ENCODE measurements at regions not wholly inside any gene's neighbourhood (a gene's known extent, or its start where the extent isn't known, plus 50 kb on each side); places are given as distances from the start of the nearest gene placed in this dataset.

DNA sequence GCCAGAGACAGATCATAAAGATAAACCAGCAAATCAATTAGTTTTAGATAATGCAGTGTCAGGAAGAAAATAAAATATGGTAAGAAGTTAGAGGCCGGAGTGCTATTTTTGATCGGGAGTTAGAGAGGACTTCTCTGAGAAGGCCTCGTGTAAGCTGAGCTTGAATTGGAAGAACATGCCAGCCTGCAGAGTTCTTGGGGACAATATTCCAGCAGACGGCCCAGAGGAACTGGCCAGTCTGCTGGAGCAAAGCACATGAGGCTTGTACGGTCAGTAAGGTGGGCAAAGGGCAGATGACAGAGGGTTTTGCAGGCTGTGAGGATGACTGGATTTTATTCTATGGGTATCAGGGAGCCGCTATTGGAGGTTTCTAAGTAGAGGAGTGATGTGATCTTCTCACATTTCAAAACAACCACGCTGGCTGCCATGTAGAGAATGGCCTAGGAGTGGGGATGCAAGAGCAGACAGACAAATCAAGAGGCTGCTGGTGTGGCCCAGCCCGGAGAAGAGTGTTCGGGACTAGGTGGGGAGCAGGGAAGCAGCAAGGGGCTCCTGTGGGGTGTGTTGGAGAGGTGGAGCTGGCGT lies 84.0 kb downstream of the HES1 start:
- peaks cover 6% of the 10 kb centered on the region for H3K4me1 ChIP-seq (ENCODE audit: insufficient read depth, insufficient read length)
- TF ChIP-seq YY1 (IDR thresholded peaks at IDR 0.05; ENCODE audit: insufficient read depth, insufficient read length) = no peak
- TF ChIP-seq ZNF274 (IDR thresholded peaks at IDR 0.05; ENCODE audit: low read depth, low read length) = no peak
- TF ChIP-seq SUZ12 (IDR thresholded peaks at IDR 0.05; ENCODE audit: extremely low read depth, insufficient read depth, insufficient read length) = no peak
- no peaks in the 10 kb centered on the region for H3K36me3 ChIP-seq (ENCODE audit: insufficient read depth, insufficient read length, low read length)
- peaks cover 2% of the 10 kb centered on the region for H3K27me3 ChIP-seq (ENCODE audit: insufficient read depth, insufficient read length)
- no peak overlapping the region for H3K9ac ChIP-seq (ENCODE audit: insufficient read length, low read depth)
- no peak for DNase-seq (ENCODE audit: low read depth, low spot score)
- H3K4me3 ChIP-seq (ENCODE audit: insufficient read length, low read depth) = no peak overlapping the region
- no peaks in the 10 kb centered on the region for H3K9me3 ChIP-seq (ENCODE audit: insufficient read depth, low read length)

DNA sequence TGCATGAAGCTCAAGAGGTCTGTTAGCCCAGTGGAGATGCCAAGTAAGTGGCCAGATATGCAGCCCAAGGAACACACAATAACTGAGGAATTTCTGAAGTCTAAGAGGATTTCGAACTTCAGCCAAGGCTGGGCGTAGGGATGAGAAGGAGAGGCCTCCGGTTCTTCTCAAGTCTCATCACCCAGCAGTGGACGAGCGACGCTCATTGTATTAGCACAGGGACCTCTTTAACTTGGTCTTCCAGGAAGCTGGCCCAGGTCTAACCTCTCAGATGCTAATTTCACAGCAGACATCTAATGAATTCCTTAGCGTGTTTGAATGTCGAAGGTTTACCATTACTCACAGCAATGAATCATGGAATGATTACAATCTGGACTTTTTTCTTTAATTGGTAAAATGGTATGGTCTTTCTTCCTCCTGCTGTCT lies 85.0 kb downstream of the HES1 start:
- H3K36me3 ChIP-seq (ENCODE audit: insufficient read depth, insufficient read length, low read length) = no peaks in the 10 kb centered on the region
- DNase-seq (ENCODE audit: low read depth, low spot score) = no peak
- no peak overlapping the region for H3K9ac ChIP-seq (ENCODE audit: insufficient read length, low read depth)
- TF ChIP-seq YY1 (IDR thresholded peaks at IDR 0.05; ENCODE audit: insufficient read depth, insufficient read length) (no peak), ZNF274 (IDR thresholded peaks at IDR 0.05; ENCODE audit: low read depth, low read length) (no peak), SUZ12 (IDR thresholded peaks at IDR 0.05; ENCODE audit: extremely low read depth, insufficient read depth, insufficient read length) (no peak)
- no peak overlapping the region for H3K4me3 ChIP-seq (ENCODE audit: insufficient read length, low read depth)
- H3K27me3 ChIP-seq (ENCODE audit: insufficient read depth, insufficient read length) = peaks cover 2% of the 10 kb centered on the region
- peaks cover 10% of the 10 kb centered on the region for H3K4me1 ChIP-seq (ENCODE audit: insufficient read depth, insufficient read length)
- H3K9me3 ChIP-seq (ENCODE audit: insufficient read depth, low read length) = no peaks in the 10 kb centered on the region

DNA sequence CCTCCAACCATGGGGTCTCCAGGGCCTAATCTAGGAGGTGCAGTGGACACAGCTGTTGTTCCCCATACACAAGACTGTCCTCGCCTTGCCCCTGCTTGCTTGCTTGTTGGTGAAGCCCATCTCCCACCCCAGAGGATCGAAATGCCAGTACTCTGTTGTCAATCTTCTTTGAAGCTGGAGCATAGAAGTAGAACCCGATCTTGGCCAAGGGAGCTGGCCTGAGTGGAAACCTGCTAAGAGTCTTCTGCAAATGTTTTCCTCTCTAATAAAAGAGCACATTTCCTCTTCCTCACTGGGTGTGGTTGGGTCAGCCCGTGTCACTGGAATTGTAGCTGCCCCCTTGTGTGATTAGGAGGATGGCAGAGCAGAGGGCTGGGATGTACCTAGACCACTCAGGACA lies 85.4 kb downstream of the HES1 start:
- Histone ChIP-seq H3K4me3 (ENCODE audit: insufficient read length, low read depth) (no peak overlapping the region), H3K27me3 (ENCODE audit: insufficient read depth, insufficient read length) (peaks cover 2% of the 10 kb centered on the region), H3K9me3 (ENCODE audit: insufficient read depth, low read length) (no peaks in the 10 kb centered on the region), H3K4me1 (ENCODE audit: insufficient read depth, insufficient read length) (peaks cover 10% of the 10 kb centered on the region), H3K36me3 (ENCODE audit: insufficient read depth, insufficient read length, low read length) (no peaks in the 10 kb centered on the region), H3K9ac (ENCODE audit: insufficient read length, low read depth) (no peak overlapping the region)
- DNase-seq (ENCODE audit: low read depth, low spot score) = no peak
- no peak for TF ChIP-seq SUZ12 (IDR thresholded peaks at IDR 0.05; ENCODE audit: extremely low read depth, insufficient read depth, insufficient read length)
- no peak for TF ChIP-seq YY1 (IDR thresholded peaks at IDR 0.05; ENCODE audit: insufficient read depth, insufficient read length)
- no peak for TF ChIP-seq ZNF274 (IDR thresholded peaks at IDR 0.05; ENCODE audit: low read depth, low read length)

DNA sequence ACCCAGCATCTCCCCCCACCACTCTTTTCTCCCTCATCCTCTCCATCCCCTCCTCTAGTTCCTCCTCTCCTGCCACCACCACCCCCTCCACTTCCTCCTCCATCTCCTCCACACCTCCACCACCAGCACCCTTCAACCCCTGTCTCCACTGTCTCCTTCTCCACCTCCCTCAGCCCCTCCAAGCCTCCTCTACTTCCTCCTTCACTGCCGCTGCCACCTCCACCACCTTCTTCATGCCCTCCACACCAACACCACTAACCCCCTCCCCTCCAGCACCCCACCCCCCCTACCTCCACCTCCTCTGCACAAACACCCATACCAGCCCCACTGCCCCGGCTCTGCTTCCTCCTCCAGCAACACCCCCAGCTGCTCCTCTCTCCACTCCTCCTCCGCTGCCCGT lies 88.0 kb downstream of the HES1 start:
- no peak for DNase-seq (ENCODE audit: low read depth, low spot score)
- Histone ChIP-seq H3K4me1 (ENCODE audit: insufficient read depth, insufficient read length) (peaks cover 7% of the 10 kb centered on the region), H3K9me3 (ENCODE audit: insufficient read depth, low read length) (no peaks in the 10 kb centered on the region), H3K9ac (ENCODE audit: insufficient read length, low read depth) (no peak overlapping the region), H3K36me3 (ENCODE audit: insufficient read depth, insufficient read length, low read length) (no peaks in the 10 kb centered on the region), H3K4me3 (ENCODE audit: insufficient read length, low read depth) (no peak overlapping the region), H3K27me3 (ENCODE audit: insufficient read depth, insufficient read length) (peaks cover 2% of the 10 kb centered on the region)
- no peak for TF ChIP-seq ZNF274 (IDR thresholded peaks at IDR 0.05; ENCODE audit: low read depth, low read length)
- TF ChIP-seq YY1 (IDR thresholded peaks at IDR 0.05; ENCODE audit: insufficient read depth, insufficient read length) = no peak
- TF ChIP-seq SUZ12 (IDR thresholded peaks at IDR 0.05; ENCODE audit: extremely low read depth, insufficient read depth, insufficient read length) = no peak

DNA sequence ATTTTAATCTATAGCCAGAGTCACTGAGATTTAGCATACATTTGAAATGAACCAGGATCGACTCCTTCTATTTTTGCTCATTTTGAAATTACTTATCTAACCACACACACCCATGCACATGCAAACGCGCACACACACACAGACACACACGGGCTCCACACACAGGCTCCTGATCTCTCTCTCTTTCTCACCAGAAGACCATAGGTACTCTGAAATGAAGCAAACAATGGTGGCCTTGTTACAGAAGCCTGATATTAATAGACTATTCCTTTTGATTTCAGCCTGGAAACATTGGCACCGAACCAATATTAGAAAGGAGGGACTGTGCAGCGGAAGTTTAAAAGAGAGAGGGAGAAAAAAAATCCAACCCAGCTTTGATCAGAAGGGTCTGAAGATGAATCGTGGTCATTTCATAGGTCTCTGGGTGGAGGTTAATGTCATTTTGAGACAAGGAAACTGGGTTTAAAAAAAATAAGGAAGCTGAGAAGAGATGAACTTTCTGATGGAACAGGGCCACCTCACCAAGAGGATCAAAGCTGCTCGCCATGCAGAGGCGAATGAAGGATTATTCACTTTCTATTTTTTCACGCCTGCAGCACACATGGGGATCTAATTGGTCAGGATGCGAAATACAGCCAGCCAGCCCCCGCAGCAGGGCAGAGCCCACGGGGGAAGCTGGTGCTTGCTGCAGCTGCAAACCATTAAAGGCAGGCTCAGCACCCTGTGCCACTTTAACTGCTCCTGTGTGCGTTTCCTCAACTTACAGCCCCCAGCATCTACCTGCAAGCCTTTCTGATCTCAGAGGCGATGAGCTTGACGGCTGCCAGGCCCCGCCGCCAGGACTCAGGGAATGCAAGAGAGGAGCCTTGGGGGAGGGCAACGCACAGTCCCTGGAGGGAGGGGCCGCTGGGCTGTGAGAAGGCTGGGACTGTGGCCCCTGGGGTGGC lies 88.8 kb downstream of the HES1 start:
- TF ChIP-seq ZNF274 (IDR thresholded peaks at IDR 0.05; ENCODE audit: low read depth, low read length) (no peak), YY1 (IDR thresholded peaks at IDR 0.05; ENCODE audit: insufficient read depth, insufficient read length) (no peak), SUZ12 (IDR thresholded peaks at IDR 0.05; ENCODE audit: extremely low read depth, insufficient read depth, insufficient read length) (no peak)
- H3K9ac ChIP-seq (ENCODE audit: insufficient read length, low read depth) = no peak overlapping the region
- H3K4me3 ChIP-seq (ENCODE audit: insufficient read length, low read depth) = no peak overlapping the region
- DNase-seq (ENCODE audit: low read depth, low spot score) = no peak
- no peaks in the 10 kb centered on the region for H3K9me3 ChIP-seq (ENCODE audit: insufficient read depth, low read length)
- no peaks in the 10 kb centered on the region for H3K36me3 ChIP-seq (ENCODE audit: insufficient read depth, insufficient read length, low read length)
- peaks cover 7% of the 10 kb centered on the region for H3K4me1 ChIP-seq (ENCODE audit: insufficient read depth, insufficient read length)
- peaks cover 2% of the 10 kb centered on the region for H3K27me3 ChIP-seq (ENCODE audit: insufficient read depth, insufficient read length)

DNA sequence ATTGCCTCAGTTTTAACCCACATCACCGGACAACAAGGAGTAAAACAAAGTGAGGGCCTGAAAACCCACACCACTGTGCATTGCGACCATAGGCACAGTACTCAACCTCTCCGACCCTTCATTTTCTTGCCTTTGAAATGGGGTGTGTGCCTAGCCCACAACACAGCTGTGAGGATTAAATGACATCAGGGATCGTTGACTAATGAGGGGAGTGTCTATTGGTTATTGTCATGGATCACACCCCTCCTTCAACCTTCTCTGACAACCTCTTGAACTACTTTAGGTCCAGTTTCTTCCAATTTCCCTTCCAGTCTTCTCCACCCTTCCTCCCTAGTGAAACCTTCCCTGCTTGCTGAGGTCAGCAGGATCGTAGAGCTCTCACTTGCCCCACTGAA lies 89.5 kb downstream of the HES1 start:
- Histone ChIP-seq H3K4me1 (ENCODE audit: insufficient read depth, insufficient read length) (peaks cover 7% of the 10 kb centered on the region), H3K9ac (ENCODE audit: insufficient read length, low read depth) (no peak overlapping the region), H3K4me3 (ENCODE audit: insufficient read length, low read depth) (no peak overlapping the region), H3K9me3 (ENCODE audit: insufficient read depth, low read length) (no peaks in the 10 kb centered on the region), H3K36me3 (ENCODE audit: insufficient read depth, insufficient read length, low read length) (no peaks in the 10 kb centered on the region), H3K27me3 (ENCODE audit: insufficient read depth, insufficient read length) (peaks cover 2% of the 10 kb centered on the region)
- no peak for DNase-seq (ENCODE audit: low read depth, low spot score)
- TF ChIP-seq SUZ12 (IDR thresholded peaks at IDR 0.05; ENCODE audit: extremely low read depth, insufficient read depth, insufficient read length) (no peak), YY1 (IDR thresholded peaks at IDR 0.05; ENCODE audit: insufficient read depth, insufficient read length) (no peak), ZNF274 (IDR thresholded peaks at IDR 0.05; ENCODE audit: low read depth, low read length) (no peak)

DNA sequence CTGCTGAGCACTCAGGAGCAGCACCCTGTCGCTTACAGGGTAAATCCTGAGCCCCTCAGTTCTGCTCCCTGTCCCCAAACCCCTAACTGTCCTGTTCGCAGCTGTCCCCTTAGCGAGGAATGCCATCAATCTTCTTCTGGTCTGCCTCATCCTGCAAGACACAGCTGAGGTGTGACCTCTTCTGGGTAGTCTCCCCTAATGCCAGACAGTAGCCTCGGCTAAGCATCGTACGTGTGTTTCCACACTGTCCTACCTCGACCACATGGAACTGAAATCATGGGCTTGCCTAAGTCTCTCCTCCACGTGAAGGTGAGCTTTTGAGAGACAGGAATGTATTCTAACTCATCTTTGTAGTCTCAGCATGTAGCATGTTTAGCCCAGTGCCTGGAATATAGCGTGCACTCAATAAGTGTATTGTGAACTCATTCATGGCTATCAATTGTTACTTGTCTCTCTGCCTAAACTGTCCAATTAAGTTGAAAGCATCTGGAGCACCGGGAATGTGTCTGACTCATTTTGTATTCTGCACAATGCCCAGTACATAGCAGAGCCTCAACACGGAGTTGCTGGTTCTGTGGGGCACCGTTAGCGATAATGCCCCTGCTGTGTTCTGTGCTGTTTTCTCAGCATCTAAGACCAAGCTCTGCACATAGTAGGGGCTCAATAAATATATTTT lies 90.2 kb downstream of the HES1 start:
- Histone ChIP-seq H3K36me3 (ENCODE audit: insufficient read depth, insufficient read length, low read length) (no peaks in the 10 kb centered on the region), H3K9me3 (ENCODE audit: insufficient read depth, low read length) (no peaks in the 10 kb centered on the region), H3K4me3 (ENCODE audit: insufficient read length, low read depth) (no peak overlapping the region), H3K9ac (ENCODE audit: insufficient read length, low read depth) (no peak overlapping the region), H3K27me3 (ENCODE audit: insufficient read depth, insufficient read length) (peaks cover 2% of the 10 kb centered on the region), H3K4me1 (ENCODE audit: insufficient read depth, insufficient read length) (peaks cover 7% of the 10 kb centered on the region)
- no peak for DNase-seq (ENCODE audit: low read depth, low spot score)
- TF ChIP-seq YY1 (IDR thresholded peaks at IDR 0.05; ENCODE audit: insufficient read depth, insufficient read length) (no peak), SUZ12 (IDR thresholded peaks at IDR 0.05; ENCODE audit: extremely low read depth, insufficient read depth, insufficient read length) (no peak), ZNF274 (IDR thresholded peaks at IDR 0.05; ENCODE audit: low read depth, low read length) (no peak)
